Ishikawa (cell line): ENCODE measurements at regions not wholly inside any gene's neighbourhood (a gene's known extent, or its start where the extent isn't known, plus 50 kb on each side); places are given as distances from the start of the nearest gene placed in this dataset.
A peak's percentile ranks its signal among the peaks of the same experiment; 100 is the strongest.

Experiments used
- CEBPB ChIP-seq: IDR thresholded peaks from 2 replicates; pipeline ENCODE4 v1.6.1; 2012
- CREB1 ChIP-seq: IDR thresholded peaks from 2 replicates; pipeline ENCODE4 v1.6.1; 2012; ENCODE audit warnings: low read depth
- EGR1 ChIP-seq: IDR thresholded peaks from 2 replicates; pipeline ENCODE4 v1.6.1; 2012
- EP300 ChIP-seq: IDR thresholded peaks from 2 replicates; pipeline ENCODE4 v1.6.1; 2012; ENCODE audit warnings: borderline replicate concordance
- FOXM1 ChIP-seq: IDR thresholded peaks from 2 replicates; pipeline ENCODE4 v1.6.1; 2012; ENCODE audit warnings: low read depth, borderline replicate concordance
- NFIC ChIP-seq: IDR thresholded peaks from 2 replicates; pipeline ENCODE4 v1.6.1; 2012
- RAD21 ChIP-seq: IDR thresholded peaks from 2 replicates; pipeline ENCODE4 v1.6.1; 2012; ENCODE audit warnings: low read depth
- REST ChIP-seq: IDR thresholded peaks from 2 replicates; pipeline ENCODE4 v1.6.1; 2012; ENCODE audit warnings: low read depth, mild to moderate bottlenecking
- TAF1 ChIP-seq: IDR thresholded peaks from 2 replicates; pipeline ENCODE4 v1.6.1; 2012; ENCODE audit warnings: low read depth, mild to moderate bottlenecking
- TCF12 ChIP-seq: IDR thresholded peaks from 2 replicates; pipeline ENCODE4 v1.6.1; 2012; ENCODE audit warnings: low read depth
- TEAD4 ChIP-seq: IDR thresholded peaks from 2 replicates; pipeline ENCODE4 v1.6.1; 2012
- USF1 ChIP-seq: IDR thresholded peaks from 2 replicates; pipeline ENCODE4 v1.6.1; 2012
- YY1 ChIP-seq: IDR thresholded peaks from 2 replicates; pipeline ENCODE4 v1.6.1; 2012; ENCODE audit warnings: low read depth
- ZBTB7A ChIP-seq: IDR thresholded peaks from 2 replicates; pipeline ENCODE4 v1.6.1; 2012; ENCODE audit warnings: low read depth
- TF ChIP-seq, protein P1 (sequence below): IDR thresholded peaks from 2 replicates; pipeline ENCODE4 v1.6.1; 2012

DNA sequence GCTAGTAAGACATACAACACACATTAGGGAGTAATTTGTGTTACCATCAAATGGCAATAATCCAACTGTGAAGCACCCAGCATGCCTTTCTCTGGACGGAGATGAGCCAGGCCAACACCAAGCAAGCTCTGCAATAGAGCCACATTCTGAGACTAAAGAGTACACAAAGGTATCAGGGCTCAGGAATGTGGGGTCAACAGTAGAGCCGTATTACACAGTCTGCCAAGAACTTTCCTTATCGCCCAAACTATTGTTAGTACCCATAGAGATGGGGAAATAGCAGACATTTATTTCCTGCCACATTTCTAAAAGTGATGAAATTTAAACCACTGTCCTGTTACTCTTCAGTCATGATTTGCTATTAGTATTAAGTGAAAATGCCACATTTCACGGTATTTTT lies 113.7 kb downstream of the BMP4 start:
- TF ChIP-seq TCF12 (no peak), RAD21 (no peak), TAF1 (no peak), CREB1 (no peak), FOXM1 (no peak)

DNA sequence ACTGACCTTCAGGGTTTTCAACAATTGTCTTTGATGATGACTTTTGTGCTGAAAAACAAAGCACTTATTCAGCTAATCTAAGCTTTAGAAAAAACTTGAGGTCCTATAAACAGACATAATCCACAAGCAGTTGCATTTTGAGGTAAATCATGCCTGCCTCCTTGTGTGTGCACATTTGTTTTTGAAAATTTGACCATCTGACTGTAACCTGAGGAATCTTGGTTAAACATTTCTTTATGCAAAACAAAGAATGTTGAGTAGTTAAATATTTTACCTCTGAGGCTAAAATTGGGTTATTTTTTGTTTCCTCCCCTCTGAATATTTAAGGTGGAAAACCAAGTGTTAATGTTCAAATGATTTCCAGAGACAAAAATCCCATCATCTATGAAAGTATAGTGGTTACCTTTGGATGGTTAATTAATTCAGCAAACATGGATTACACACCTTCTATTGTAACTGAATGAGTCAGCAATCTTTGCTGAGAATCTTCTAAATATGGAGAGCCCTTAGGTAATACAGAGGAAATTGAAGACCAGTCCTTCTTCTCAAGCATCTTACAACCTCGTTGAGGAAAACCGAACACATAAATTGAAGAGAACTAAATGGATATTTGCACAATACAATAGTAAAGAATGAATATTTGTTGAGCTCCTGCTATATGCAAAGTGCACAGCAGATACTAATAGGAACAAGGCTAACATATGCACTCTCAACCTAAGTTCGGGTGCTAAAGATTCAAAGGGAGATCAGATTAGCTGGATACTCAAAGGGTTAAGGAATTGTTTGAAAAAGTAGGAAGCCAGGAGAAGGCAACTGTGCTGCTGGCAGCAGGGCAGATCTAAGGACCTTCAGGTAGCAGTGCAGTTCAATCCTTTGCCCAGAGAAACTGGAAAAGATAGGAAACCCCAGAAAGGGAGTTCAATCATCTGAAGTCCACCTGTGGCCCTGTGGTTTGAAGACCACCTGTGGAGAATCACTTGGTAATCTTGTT lies 115.2 kb downstream of the BMP4 start:
- TF ChIP-seq NFIC: no peak
- no peak for TF ChIP-seq TCF12
- TF ChIP-seq CREB1: no peak
- TF ChIP-seq FOXM1: no peak
- TF ChIP-seq ZBTB7A: no peak
- TF ChIP-seq EGR1: no peak
- TF ChIP-seq EP300: no peak
- no peak for TF ChIP-seq TAF1
- TF ChIP-seq CEBPB: no peak
- TF ChIP-seq TEAD4: no peak
- no peak for TF ChIP-seq REST
- TF ChIP-seq YY1: no peak
- TF ChIP-seq USF1: no peak
- TF ChIP-seq, protein P1, sequence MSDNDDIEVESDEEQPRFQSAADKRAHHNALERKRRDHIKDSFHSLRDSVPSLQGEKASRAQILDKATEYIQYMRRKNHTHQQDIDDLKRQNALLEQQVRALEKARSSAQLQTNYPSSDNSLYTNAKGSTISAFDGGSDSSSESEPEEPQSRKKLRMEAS: no peak
- TF ChIP-seq RAD21: no peak

DNA sequence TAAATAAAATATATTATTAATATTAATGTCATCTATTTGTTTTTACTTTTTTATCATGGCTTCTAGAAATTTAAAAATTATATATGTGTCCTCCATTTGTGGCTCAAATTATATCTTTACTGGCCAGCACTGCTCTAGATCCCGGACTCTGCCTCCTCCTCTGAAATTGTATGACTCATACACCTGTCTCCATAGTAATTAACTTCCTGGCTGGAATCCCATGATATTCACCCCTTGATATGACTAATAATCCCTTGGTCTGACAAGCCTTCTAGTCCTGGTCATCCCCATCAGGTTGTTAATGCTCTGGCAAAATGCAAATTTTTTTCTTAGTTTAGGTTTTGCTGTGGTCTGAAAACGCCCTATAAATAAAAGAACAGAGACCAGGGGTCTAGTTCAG lies 116.2 kb downstream of the BMP4 start:
- no peak for TF ChIP-seq TAF1
- TF ChIP-seq NFIC: peak; percentile 42; the same call in 1 of the 2 replicates

- TF ChIP-seq USF1 (no peak), RAD21 (no peak), EP300 (no peak)
These were observed 118.3 kb downstream of the BMP4 start for GRCh38 chr14:53838374-53838773.

DNA sequence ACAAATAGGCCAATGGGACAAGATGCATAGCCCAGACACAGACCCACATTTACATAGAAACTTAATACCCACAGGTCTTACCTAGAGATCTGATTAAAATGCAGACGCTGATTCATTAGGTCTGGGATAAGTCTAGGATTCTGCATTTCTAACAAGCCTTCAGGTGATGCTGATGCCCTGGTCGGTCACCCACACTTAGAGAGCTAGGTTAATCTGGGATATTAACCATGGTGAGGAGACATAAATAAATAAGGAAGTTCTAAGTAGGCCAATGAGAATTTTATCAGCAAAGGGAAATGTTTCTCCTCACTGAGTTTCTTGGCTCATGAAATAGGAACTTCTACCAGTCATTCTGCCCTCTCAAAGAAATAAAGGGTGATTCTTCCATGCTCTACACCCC lies 120.1 kb downstream of the BMP4 start:
- TF ChIP-seq YY1 (no peak), EP300 (no peak), TAF1 (no peak), RAD21 (no peak), TEAD4 (no peak), REST (no peak), USF1 (no peak), EGR1 (no peak), TCF12 (no peak), ZBTB7A (no peak), CEBPB (no peak), CREB1 (no peak), NFIC (no peak), FOXM1 (no peak)
- TF ChIP-seq, protein P1: no peak

DNA sequence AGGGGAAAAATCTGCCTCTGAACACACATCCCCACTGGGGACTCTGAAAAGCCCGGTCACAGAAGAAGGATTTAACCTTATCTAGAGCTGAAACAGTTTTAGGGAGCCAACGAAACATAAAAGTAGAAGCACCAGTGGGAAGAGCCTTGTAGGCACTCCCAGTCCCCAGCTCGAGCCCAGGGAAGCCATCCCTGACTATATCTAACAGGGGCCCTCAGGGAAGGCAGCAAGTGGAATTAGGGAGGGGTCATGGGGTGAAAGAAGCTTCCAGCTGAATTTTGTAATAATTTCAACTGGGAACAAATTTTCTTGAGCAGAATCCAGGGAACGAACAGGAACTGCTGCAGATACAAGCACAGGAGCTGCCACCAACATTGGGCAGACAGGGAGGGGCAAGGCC lies 127.8 kb downstream of the BMP4 start:
- TF ChIP-seq CEBPB (no peak), TEAD4 (no peak), RAD21 (no peak), EGR1 (no peak), NFIC (no peak), CREB1 (no peak), REST (no peak), TAF1 (no peak), TCF12 (no peak), ZBTB7A (no peak), USF1 (no peak), YY1 (no peak), EP300 (no peak), FOXM1 (no peak)
- TF ChIP-seq, protein P1: no peak
